Hepatocyte (in vitro differentiated cells): ENCODE measurements at regions not wholly inside any gene's neighbourhood (a gene's known extent, or its start where the extent isn't known, plus 50 kb on each side); places are given as distances from the start of the nearest gene placed in this dataset.

Experiments used
- DNase-seq: peaks from one replicate; pipeline ENCODE4 v3.0.0-alpha.2; 2016; ENCODE audit warnings: low spot score
- H2AFZ ChIP-seq: fragments of 200-600 bp; sonication (generic); 2 replicates; pipeline ENCODE4 v1.6.0; 2016; ENCODE audit warnings: antibody characterized with exemption, mild to moderate bottlenecking
- H3K27ac ChIP-seq: fragments of 200-600 bp; sonication (generic); 2 replicates; pipeline ENCODE4 v1.5.1; 2016; ENCODE audit warnings: mild to moderate bottlenecking
- H3K27me3 ChIP-seq: fragments of 200-600 bp; sonication (generic); 2 replicates; pipeline ENCODE4 v1.6.1; 2016
- H3K36me3 ChIP-seq: fragments of 200-600 bp; sonication (generic); replicated peaks from 2 replicates; pipeline ENCODE4 v1.5.1; 2016; ENCODE audit warnings: low read depth; ENCODE audit not compliant: insufficient read depth
- H3K4me1 ChIP-seq: fragments of 200-600 bp; sonication (generic); 2 replicates; pipeline ENCODE4 v1.5.1; 2016; ENCODE audit warnings: mild to moderate bottlenecking, moderate library complexity; ENCODE audit not compliant: insufficient read depth
- H3K4me2 ChIP-seq: fragments of 200-600 bp; sonication (generic); 2 replicates; pipeline ENCODE4 v1.6.0; 2016
- H3K4me3 ChIP-seq: fragments of 200-600 bp; sonication (generic); 2 replicates; pipeline ENCODE4 v1.5.1; 2016; ENCODE audit warnings: mild to moderate bottlenecking
- H3K79me2 ChIP-seq: fragments of 200-600 bp; sonication (generic); 2 replicates; pipeline ENCODE4 v1.6.0; 2017; ENCODE audit warnings: mild to moderate bottlenecking
- H3K9me2 ChIP-seq: fragments of 200-600 bp; sonication (generic); replicated peaks from 2 replicates; pipeline ENCODE4 v1.6.0; 2017; ENCODE audit warnings: mild to moderate bottlenecking; ENCODE audit not compliant: insufficient read depth
- H3K9me3 ChIP-seq: fragments of 200-600 bp; sonication (generic); 2 replicates; pipeline ENCODE4 v1.5.1; 2016; ENCODE audit warnings: low read depth, mild to moderate bottlenecking
- H4K20me1 ChIP-seq: fragments of 200-600 bp; sonication (generic); 2 replicates; pipeline ENCODE4 v1.6.0; 2016; ENCODE audit warnings: mild to moderate bottlenecking; ENCODE audit not compliant: insufficient read depth, poor library complexity, severe bottlenecking
- EZH2 ChIP-seq: fragments of 200-600 bp; sonication (generic); IDR thresholded peaks from 2 replicates; pipeline ENCODE4 v1.6.1; 2016; ENCODE audit warnings: antibody characterized with exemption, mild to moderate bottlenecking, borderline replicate concordance
- EZH2phosphoT487 ChIP-seq: fragments of 200-600 bp; sonication (generic); IDR thresholded peaks from one replicate; pipeline ENCODE4 v1.6.1; 2018; ENCODE audit warnings: antibody characterized with exemption, mild to moderate bottlenecking, low read depth, moderate library complexity; ENCODE audit not compliant: unreplicated experiment, severe bottlenecking
- WGBS: methylation state at CpG from one replicate; pipeline ENCODE4 v1.1.6; 2016; ENCODE audit warnings: low lambda C conversion rate; ENCODE audit errors: missing lambda C conversion rate; 5-methylcytosine and 5-hydroxymethylcytosine counted together
- TF ChIP-seq, protein P1 (sequence below): fragments of 200-600 bp; sonication (generic); IDR thresholded peaks from 2 replicates; pipeline ENCODE4 v1.5.1; 2016; ENCODE audit warnings: antibody characterized with exemption, mild to moderate bottlenecking; ENCODE audit not compliant: poor library complexity

DNA sequence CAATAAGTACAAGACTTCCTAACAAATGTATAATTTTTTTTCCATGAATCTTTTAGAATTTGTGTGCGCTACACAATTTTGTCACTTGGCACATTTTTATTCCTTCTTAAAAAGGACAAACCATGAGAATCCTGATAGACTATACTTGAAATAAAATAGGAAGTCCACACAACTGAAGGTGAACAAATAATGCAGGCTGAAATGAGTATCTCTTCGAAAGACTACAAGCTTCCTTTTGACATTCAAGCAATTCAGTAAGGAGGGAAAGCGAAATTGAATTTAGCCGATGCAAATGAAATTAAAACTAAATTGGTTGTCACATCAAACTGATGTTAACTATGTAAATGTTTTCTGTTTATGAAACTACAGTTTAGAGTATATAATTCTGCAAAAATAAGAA lies 374.4 kb upstream of the CCNH start:
- Histone ChIP-seq H3K4me3 (no peak overlapping the region), H3K27me3 (peaks cover 16% of the 10 kb centered on the region), H3K4me2 (no peak overlapping the region), H3K4me1 (no peaks in the 10 kb centered on the region), H3K9me2 (no peaks in the 10 kb centered on the region), H3K79me2 (no peaks in the 10 kb centered on the region), H3K9me3 (no peaks in the 10 kb centered on the region), H2AFZ (no peak overlapping the region), H4K20me1 (no peaks in the 10 kb centered on the region), H3K27ac (no peak overlapping the region), H3K36me3 (no peaks in the 10 kb centered on the region)
- no peak for TF ChIP-seq EZH2
- TF ChIP-seq, protein P1, sequence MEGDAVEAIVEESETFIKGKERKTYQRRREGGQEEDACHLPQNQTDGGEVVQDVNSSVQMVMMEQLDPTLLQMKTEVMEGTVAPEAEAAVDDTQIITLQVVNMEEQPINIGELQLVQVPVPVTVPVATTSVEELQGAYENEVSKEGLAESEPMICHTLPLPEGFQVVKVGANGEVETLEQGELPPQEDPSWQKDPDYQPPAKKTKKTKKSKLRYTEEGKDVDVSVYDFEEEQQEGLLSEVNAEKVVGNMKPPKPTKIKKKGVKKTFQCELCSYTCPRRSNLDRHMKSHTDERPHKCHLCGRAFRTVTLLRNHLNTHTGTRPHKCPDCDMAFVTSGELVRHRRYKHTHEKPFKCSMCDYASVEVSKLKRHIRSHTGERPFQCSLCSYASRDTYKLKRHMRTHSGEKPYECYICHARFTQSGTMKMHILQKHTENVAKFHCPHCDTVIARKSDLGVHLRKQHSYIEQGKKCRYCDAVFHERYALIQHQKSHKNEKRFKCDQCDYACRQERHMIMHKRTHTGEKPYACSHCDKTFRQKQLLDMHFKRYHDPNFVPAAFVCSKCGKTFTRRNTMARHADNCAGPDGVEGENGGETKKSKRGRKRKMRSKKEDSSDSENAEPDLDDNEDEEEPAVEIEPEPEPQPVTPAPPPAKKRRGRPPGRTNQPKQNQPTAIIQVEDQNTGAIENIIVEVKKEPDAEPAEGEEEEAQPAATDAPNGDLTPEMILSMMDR, result no peak
- no peak for TF ChIP-seq EZH2phosphoT487
- no peak for DNase-seq
- WGBS, result 53% methylated on average over 4 of the region's 4 CpGs

DNA sequence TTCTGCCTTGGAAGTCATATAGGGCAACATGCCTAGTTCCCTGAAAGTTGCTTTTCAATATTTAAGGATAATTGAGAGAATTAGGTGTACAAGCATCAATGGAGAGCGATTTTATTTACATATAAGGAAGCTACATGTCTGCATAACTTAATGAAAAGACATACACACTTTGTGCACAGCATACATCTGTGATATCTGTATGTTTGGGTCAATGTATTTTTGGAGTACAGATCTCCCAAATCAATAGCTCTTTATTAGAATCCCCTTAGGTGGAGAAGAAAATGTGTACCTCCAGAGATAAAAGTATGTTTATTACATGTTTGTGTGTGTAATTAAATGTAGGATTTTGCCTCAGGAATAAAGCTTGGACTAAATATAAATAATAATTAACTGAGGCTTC lies 373.7 kb upstream of the CCNH start:
- Histone ChIP-seq H3K27ac (no peak overlapping the region), H3K79me2 (no peaks in the 10 kb centered on the region), H3K9me3 (no peaks in the 10 kb centered on the region), H3K4me2 (no peak overlapping the region), H3K4me3 (no peak overlapping the region), H2AFZ (no peak overlapping the region), H3K27me3 (peaks cover 18% of the 10 kb centered on the region), H3K9me2 (no peaks in the 10 kb centered on the region), H4K20me1 (no peaks in the 10 kb centered on the region), H3K4me1 (no peaks in the 10 kb centered on the region), H3K36me3 (no peaks in the 10 kb centered on the region)
- WGBS, result 73% methylated on average over 1 of the region's 1 CpG
- no peak for DNase-seq
- TF ChIP-seq EZH2 (no peak), EZH2phosphoT487 (no peak)
- TF ChIP-seq, protein P1, result no peak

DNA sequence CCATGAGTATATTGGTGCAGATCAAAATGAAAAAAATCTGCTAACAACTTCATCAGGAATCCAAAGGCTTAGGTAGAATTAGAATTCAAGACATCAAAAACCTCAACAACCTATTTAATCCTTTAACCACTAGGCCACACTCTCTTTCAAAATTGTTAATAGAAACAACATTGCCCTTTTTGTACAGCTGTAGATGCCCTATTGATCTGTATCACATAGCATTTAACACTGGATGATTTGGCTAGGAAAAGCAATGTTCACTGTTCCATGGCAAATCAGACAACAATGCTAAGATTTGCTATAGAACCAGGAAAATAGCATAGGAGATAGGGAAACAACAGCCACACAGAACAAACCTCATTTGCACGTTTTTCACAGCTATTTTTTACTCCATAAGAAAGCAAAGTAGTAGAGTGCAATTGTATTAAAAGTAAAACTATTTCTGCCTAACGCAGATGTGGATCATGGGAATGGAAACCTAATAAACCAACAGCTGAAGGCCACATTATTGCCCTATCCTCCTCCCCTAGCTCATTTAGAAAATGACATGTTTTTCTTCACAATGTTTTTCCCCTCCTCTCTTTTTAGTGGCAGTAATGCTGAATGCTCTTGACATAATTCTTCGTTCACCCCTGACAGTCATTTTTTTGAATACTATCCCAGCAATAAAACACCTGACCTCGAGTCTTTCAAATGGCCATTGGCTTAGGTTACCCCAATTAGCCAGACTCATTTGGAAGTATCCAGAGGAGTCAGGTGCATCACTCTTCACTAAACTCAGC lies 373.0 kb upstream of the CCNH start:
- TF ChIP-seq EZH2, result no peak
- TF ChIP-seq, protein P1, result no peak
- no peak for TF ChIP-seq EZH2phosphoT487
- no peak overlapping the region for H3K27ac ChIP-seq
- 48% methylated on average over 4 of the region's 4 CpGs for WGBS
- H3K36me3 ChIP-seq, result no peaks in the 10 kb centered on the region
- no peaks in the 10 kb centered on the region for H3K9me2 ChIP-seq
- H3K9me3 ChIP-seq, result no peaks in the 10 kb centered on the region
- no peak overlapping the region for H2AFZ ChIP-seq
- peaks cover 20% of the 10 kb centered on the region for H3K27me3 ChIP-seq
- H4K20me1 ChIP-seq, result no peaks in the 10 kb centered on the region
- H3K4me1 ChIP-seq, result no peaks in the 10 kb centered on the region
- H3K79me2 ChIP-seq, result no peaks in the 10 kb centered on the region
- no peak overlapping the region for H3K4me2 ChIP-seq
- H3K4me3 ChIP-seq, result no peak overlapping the region
- DNase-seq, result no peak
